ENCODE measurements at regions not wholly inside any gene's neighbourhood (a gene's known extent, or its start where the extent isn't known, plus 50 kb on each side); places are given as distances from the start of the nearest gene placed in this dataset.

DNA sequence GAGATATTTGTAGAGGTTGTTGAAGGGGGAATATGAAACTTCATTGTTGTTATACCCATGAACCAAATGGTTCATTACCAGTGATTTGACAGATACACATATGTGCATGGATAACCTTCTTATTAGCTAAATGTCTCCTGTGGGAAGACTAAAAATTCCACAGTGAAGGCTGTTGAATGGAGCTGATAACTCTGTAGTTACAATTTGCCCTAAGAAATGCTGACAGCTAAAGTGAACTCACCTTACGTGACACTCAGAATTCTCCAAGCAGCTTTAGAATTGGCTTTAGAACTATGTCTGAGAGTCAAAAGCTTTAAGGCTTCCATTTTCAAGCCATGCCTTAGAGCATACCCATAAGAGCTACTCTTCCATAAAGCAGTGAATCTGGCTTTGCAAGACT lies 276.9 kb downstream of the PRELID2 start:
- no peak overlapping the region for H3K4me3 ChIP-seq (ENCODE audit: low read depth, poor library complexity, severe bottlenecking)
- 95 to 97% methylated on average over 1 of the region's 1 CpG for WGBS, 2 donors
- TF ChIP-seq POLR2A (IDR thresholded peaks at IDR 0.05) = no peak
- TF ChIP-seq, protein P1, sequence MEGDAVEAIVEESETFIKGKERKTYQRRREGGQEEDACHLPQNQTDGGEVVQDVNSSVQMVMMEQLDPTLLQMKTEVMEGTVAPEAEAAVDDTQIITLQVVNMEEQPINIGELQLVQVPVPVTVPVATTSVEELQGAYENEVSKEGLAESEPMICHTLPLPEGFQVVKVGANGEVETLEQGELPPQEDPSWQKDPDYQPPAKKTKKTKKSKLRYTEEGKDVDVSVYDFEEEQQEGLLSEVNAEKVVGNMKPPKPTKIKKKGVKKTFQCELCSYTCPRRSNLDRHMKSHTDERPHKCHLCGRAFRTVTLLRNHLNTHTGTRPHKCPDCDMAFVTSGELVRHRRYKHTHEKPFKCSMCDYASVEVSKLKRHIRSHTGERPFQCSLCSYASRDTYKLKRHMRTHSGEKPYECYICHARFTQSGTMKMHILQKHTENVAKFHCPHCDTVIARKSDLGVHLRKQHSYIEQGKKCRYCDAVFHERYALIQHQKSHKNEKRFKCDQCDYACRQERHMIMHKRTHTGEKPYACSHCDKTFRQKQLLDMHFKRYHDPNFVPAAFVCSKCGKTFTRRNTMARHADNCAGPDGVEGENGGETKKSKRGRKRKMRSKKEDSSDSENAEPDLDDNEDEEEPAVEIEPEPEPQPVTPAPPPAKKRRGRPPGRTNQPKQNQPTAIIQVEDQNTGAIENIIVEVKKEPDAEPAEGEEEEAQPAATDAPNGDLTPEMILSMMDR (IDR thresholded peaks at IDR 0.05) = no peak
- DNase-seq (ENCODE audit: low spot score in 2 of 2) = no peak
- intact Hi-C loops (cut with DNase I; ENCODE audit: low total_unique reads) = no loop called here

DNA sequence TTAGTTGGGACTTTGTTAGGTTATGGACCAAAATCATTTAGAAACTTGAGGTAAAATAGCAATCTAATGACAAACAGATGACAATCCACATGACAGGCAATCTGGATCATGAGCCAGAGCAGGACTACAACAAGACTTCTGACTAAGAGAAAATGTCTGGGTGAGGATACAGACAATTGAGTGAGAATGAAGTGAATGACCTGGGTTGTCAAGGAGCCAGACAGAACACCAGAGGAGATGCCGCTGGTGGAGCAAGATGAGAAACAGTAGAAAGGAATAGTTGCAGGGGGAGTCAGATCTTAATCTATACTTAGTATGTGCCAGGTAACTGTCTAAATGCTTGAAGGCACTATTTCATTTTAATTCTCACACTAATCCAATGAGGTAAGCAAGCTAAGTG lies 277.8 kb downstream of the PRELID2 start:
- intact Hi-C loops (cut with DNase I; ENCODE audit: low total_unique reads) = no loop called here
- TF ChIP-seq POLR2A (IDR thresholded peaks at IDR 0.05) = no peak
- TF ChIP-seq, protein P1 (IDR thresholded peaks at IDR 0.05) = no peak
- 48 to 58% methylated on average over 1 of the region's 1 CpG for WGBS, 2 donors
- H3K4me3 ChIP-seq (ENCODE audit: low read depth, poor library complexity, severe bottlenecking) = no peak overlapping the region
- DNase-seq (ENCODE audit: low spot score in 2 of 2) = no peak

DNA sequence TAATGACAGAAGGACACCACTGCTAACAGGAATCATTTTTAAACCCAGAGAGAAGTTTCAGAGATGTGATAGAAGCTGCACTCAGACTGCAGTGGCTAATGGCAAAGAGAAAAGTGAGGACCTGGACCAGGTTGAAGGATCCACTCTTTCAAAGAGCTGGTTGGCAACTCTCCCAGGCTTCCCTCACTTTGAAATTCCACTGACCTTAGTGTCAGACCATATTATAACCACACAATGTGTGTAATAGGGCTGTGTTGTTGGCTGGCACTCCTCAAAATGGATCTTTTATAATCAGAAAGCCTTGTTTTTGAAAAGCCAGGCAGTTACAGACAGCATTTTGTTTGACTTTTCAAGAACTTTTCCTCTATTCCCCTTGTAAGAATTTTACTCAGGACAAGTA lies 280.7 kb downstream of the PRELID2 start:
- intact Hi-C loops (cut with DNase I; ENCODE audit: low total_unique reads) = no loop called here
- TF ChIP-seq POLR2A (IDR thresholded peaks at IDR 0.05) = no peak
- TF ChIP-seq, protein P1 (IDR thresholded peaks at IDR 0.05) = no peak

DNA sequence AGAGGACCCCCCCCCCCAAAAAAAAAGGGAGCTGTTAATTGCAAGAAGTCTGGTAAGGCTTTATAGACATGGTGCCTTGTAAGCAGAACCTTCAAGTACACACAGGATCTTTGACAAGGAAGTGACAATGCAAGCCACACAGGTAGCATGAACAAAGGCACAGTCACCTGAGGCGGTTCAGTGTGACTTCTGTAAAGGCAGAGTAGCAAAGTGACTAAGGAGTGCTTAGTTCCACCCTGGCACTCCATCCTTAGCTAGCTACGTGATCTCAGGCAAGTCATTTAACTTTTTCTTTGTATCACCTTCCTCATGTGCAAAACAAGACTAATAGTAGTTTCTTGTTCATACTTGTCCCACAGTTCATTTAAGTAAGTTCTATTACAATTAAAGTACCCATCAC lies 282.0 kb downstream of the PRELID2 start:
- TF ChIP-seq, protein P1 (IDR thresholded peaks at IDR 0.05) = no peak
- no peak for TF ChIP-seq POLR2A (IDR thresholded peaks at IDR 0.05)
- DNase-seq (ENCODE audit: low spot score in 2 of 2) = no peak
- intact Hi-C loops (cut with DNase I; ENCODE audit: low total_unique reads) = no loop called here
- no peak overlapping the region for H3K4me3 ChIP-seq (ENCODE audit: low read depth, poor library complexity, severe bottlenecking)
- 71 to 76% methylated on average over 2 of the region's 2 CpGs for WGBS, 2 donors

More for the DNA sequence above, 280.7 kb downstream of the PRELID2 start:
- no peak overlapping the region for H3K4me3 ChIP-seq (ENCODE audit: low read depth, poor library complexity, severe bottlenecking)
- no peak for DNase-seq (ENCODE audit: low spot score in 2 of 2)

DNA sequence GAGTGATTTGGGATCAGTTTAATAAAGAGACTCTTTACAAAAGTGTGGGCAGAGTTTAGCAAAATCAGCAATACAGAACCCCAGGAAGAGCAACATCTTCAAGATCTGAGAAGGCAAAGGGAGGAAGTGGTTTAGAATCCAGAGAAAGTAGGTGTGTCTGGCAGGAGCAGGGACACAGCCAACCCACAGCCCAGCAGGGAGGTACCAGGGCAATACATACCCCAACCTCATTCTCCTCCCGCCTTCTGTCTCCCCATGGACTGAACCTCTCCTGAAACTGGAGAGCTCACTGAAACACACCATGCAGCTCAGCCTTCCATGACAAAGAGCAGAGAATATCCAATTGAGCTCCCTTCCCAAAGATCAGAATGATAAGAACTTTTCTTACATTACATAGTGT lies 283.4 kb downstream of the PRELID2 start:
- H3K4me3 ChIP-seq (ENCODE audit: low read depth, poor library complexity, severe bottlenecking) = no peak overlapping the region
- WGBS, 2 donors = 58 to 96% methylated on average over 1 of the region's 1 CpG
- no peak for DNase-seq (ENCODE audit: low spot score in 2 of 2)
- intact Hi-C loops (cut with DNase I; ENCODE audit: low total_unique reads) = no loop called here
- TF ChIP-seq, protein P1 (IDR thresholded peaks at IDR 0.05) = no peak
- no peak for TF ChIP-seq POLR2A (IDR thresholded peaks at IDR 0.05)

DNA sequence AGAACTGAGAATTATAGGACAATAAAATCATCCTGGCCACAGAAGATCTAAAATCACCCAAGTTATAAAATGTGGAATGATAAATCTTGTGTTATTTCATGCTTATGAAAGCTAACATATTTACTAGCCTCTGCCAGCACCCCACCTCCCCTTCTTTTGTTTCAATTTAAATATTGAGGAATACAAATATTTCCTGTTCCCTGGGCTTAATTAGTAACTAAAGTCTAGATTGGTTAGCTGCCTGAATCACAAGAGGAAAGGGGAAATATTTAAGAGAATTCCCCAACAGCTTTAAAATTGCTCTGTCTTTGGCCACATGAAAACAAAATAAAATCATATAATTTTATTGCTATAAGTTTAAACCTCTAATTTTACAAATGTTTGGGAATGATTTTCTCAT lies 287.0 kb downstream of the PRELID2 start:
- intact Hi-C loops (cut with DNase I; ENCODE audit: low total_unique reads) = no loop called here
- no peak for DNase-seq (ENCODE audit: low spot score in 2 of 2)
- TF ChIP-seq POLR2A (IDR thresholded peaks at IDR 0.05) = no peak
- TF ChIP-seq, protein P1 (IDR thresholded peaks at IDR 0.05) = no peak
- H3K4me3 ChIP-seq (ENCODE audit: low read depth, poor library complexity, severe bottlenecking) = no peak overlapping the region
